DND-41 (cell line): ENCODE measurements at regions not wholly inside any gene's neighbourhood (a gene's known extent, or its start where the extent isn't known, plus 50 kb on each side); places are given as distances from the start of the nearest gene placed in this dataset.

ENCODE experiments used
- ATAC-seq: fragments of 200-7000 bp; cut with Tn5 transposase; 3 replicates; pipeline ENCODE4 v1.9.1; 2021; ENCODE audit warnings: low read depth; ENCODE audit not compliant: insufficient read depth
- DNase-seq: peaks from one replicate; pipeline ENCODE4 v3.0.0-alpha.2; 2020
- H2AFZ ChIP-seq: 2 replicates; pipeline ENCODE4 v1.6.0; 2012; ENCODE audit warnings: low read depth, low read length
- H3K27ac ChIP-seq: 2 replicates; pipeline ENCODE4 v1.5.1; 2012; ENCODE audit warnings: low read length, inconsistent platforms
- H3K27me3 ChIP-seq: fragments of 200-600 bp; sonication (generic); 2 replicates; pipeline ENCODE4 v1.6.0; 2012; ENCODE audit warnings: low read length, mild to moderate bottlenecking, inconsistent platforms; ENCODE audit not compliant: insufficient read depth, poor library complexity
- H3K36me3 ChIP-seq: 2 replicates; pipeline ENCODE4 v1.5.1; 2012; ENCODE audit warnings: low read length, inconsistent platforms; ENCODE audit not compliant: insufficient read depth
- H3K4me1 ChIP-seq: 2 replicates; pipeline ENCODE4 v1.5.1; 2012; ENCODE audit warnings: mild to moderate bottlenecking, low read length; ENCODE audit not compliant: insufficient read depth
- H3K4me2 ChIP-seq: 2 replicates; pipeline ENCODE4 v1.6.0; 2012; ENCODE audit warnings: mild to moderate bottlenecking, moderate library complexity, low read length, inconsistent platforms; ENCODE audit not compliant: insufficient read depth
- H3K4me3 ChIP-seq, 2 experiments: fragments of 200-600 bp in 1 of 2; shearing (Covaris generic) in 1 of 2; 2 replicates each; pipeline ENCODE4 v1.5.1; 2012 to 2016; ENCODE audit warnings: inconsistent platforms in 2 of 2, low read length in 2 of 2, mild to moderate bottlenecking in 2 of 2, low read depth in 1 of 2, moderate library complexity in 1 of 2
- H3K79me2 ChIP-seq: 2 replicates; pipeline ENCODE4 v1.6.0; 2012; ENCODE audit warnings: low read length, inconsistent platforms; ENCODE audit not compliant: insufficient read depth
- H3K9ac ChIP-seq: 2 replicates; pipeline ENCODE4 v1.6.0; 2012; ENCODE audit warnings: low read depth, mild to moderate bottlenecking, inconsistent platforms, low read length, moderate library complexity
- H3K9me3 ChIP-seq: 2 replicates; pipeline ENCODE4 v1.5.1; 2012; ENCODE audit warnings: low read length, moderate library complexity, mild to moderate bottlenecking, inconsistent platforms; ENCODE audit not compliant: insufficient read depth, severe bottlenecking
- H4K20me1 ChIP-seq: 2 replicates; pipeline ENCODE4 v1.6.0; 2012; ENCODE audit warnings: low read length; ENCODE audit not compliant: insufficient read depth
- CTCF ChIP-seq: IDR thresholded peaks from 2 replicates; pipeline ENCODE4 v1.5.1; 2012; ENCODE audit warnings: borderline replicate concordance, low read length, moderate library complexity, mild to moderate bottlenecking; ENCODE audit not compliant: poor library complexity, severe bottlenecking; ENCODE audit errors: extremely low read depth
- EZH2 ChIP-seq: IDR thresholded peaks from 3 replicates; pipeline ENCODE4 v1.6.1; 2012; ENCODE audit warnings: borderline replicate concordance, low read depth, mild to moderate bottlenecking, moderate library complexity, low read length, inconsistent platforms; ENCODE audit not compliant: severe bottlenecking

GRCh38 chr4:81971061-81971460 lies 402.7 kb downstream of the HNRNPD start:
- no peaks in the 10 kb centered on the region for H3K36me3 ChIP-seq

DNA sequence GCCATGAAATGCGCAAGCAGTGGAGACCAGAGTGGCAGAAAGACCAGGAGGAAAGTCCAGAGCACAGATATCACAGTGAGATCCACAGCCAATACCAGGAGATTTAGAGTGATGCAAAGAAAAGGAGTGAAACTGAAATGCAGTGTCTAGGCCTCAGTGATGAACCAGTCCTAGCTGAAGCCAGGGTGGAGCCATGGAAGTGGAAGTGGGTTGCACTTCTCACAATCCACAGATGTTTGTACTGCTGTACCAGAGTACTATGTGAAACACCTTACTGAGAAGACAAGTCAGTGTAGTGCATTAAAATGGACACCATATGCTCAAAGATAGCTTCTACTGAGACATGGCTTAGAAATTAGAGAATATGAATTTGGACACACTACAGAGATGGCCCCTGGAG lies 403.3 kb downstream of the HNRNPD start:
- ATAC-seq (no peak), DNase-seq (no peak)
- no peaks in the 10 kb centered on the region for H3K79me2 ChIP-seq
- H3K27ac ChIP-seq = no peak overlapping the region
- H3K4me1 ChIP-seq = no peaks in the 10 kb centered on the region
- no peaks in the 10 kb centered on the region for H4K20me1 ChIP-seq
- H3K9me3 ChIP-seq = no peaks in the 10 kb centered on the region
- H3K36me3 ChIP-seq = no peaks in the 10 kb centered on the region
- peaks cover 8% of the 10 kb centered on the region for H3K27me3 ChIP-seq
- TF ChIP-seq EZH2 (no peak), CTCF (no peak)
- H3K9ac ChIP-seq = no peak overlapping the region
- no peak overlapping the region for H3K4me2 ChIP-seq
- H3K4me3 ChIP-seq = no peak overlapping the region
- H2AFZ ChIP-seq = no peak overlapping the region

More at GRCh38 chr4:81971061-81971460, 402.7 kb downstream of the HNRNPD start:
- H3K79me2 ChIP-seq = no peaks in the 10 kb centered on the region
- ATAC-seq (no peak), DNase-seq (no peak)
- no peak overlapping the region for H3K27ac ChIP-seq
- no peak overlapping the region for H3K9ac ChIP-seq
- H2AFZ ChIP-seq = no peak overlapping the region
- no peak overlapping the region for H3K4me3 ChIP-seq
- H3K9me3 ChIP-seq = no peaks in the 10 kb centered on the region
- H3K4me1 ChIP-seq = no peaks in the 10 kb centered on the region
- H3K27me3 ChIP-seq = peaks cover 8% of the 10 kb centered on the region
- TF ChIP-seq CTCF (no peak), EZH2 (no peak)
- no peak overlapping the region for H3K4me2 ChIP-seq
- H4K20me1 ChIP-seq = no peaks in the 10 kb centered on the region

DNA sequence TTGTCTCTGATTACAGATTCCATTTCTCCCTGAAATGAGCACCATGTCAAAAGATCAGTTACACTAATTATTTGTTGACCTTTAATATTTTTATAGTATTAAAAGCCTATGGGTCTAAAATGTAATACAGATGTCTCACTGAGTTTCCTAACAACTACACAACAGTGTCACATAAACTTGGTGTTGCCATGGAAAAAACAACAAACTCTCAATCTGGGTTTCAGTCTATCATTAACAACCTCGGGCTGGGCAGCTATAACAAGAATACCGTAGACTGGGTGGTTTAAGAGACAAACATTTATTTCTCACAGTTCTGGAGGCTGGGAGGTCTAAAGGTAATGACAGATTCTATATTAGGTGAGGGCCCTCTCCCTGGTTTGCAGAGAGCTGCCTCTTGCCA lies 407.1 kb downstream of the HNRNPD start:
- no peak overlapping the region for H2AFZ ChIP-seq
- H3K36me3 ChIP-seq = no peaks in the 10 kb centered on the region
- TF ChIP-seq EZH2 (no peak), CTCF (no peak)
- H3K27ac ChIP-seq = no peak overlapping the region
- H3K4me3 ChIP-seq = no peak overlapping the region
- ATAC-seq (no peak), DNase-seq (no peak)
- H4K20me1 ChIP-seq = no peaks in the 10 kb centered on the region
- no peak overlapping the region for H3K4me2 ChIP-seq
- no peaks in the 10 kb centered on the region for H3K9me3 ChIP-seq
- H3K9ac ChIP-seq = no peak overlapping the region
- H3K79me2 ChIP-seq = no peaks in the 10 kb centered on the region
- no peaks in the 10 kb centered on the region for H3K27me3 ChIP-seq
- H3K4me1 ChIP-seq = no peaks in the 10 kb centered on the region

- Histone ChIP-seq H3K9ac (no peak overlapping the region), H3K79me2 (no peaks in the 10 kb centered on the region), H3K27ac (no peak overlapping the region), H3K27me3 (no peaks in the 10 kb centered on the region), H3K36me3 (no peaks in the 10 kb centered on the region), H3K4me3 (no peak overlapping the region), H3K9me3 (no peaks in the 10 kb centered on the region), H3K4me2 (no peak overlapping the region), H2AFZ (no peak overlapping the region), H3K4me1 (no peaks in the 10 kb centered on the region), H4K20me1 (no peaks in the 10 kb centered on the region)
- no peak for ATAC-seq
- no peak for DNase-seq
- TF ChIP-seq CTCF (no peak), EZH2 (no peak)
Observed at GRCh38 chr4:81965911-81966310, 407.9 kb downstream of the HNRNPD start.
